ENCODE measurements at regions not wholly inside any gene's neighbourhood (a gene's known extent, or its start where the extent isn't known, plus 50 kb on each side); places are given as distances from the start of the nearest gene placed in this dataset.
A peak's percentile ranks its signal among the peaks of the same experiment; 100 is the strongest.

- no peak overlapping the region for H3K4me3 ChIP-seq (replicated peaks in 1 of 3; ENCODE audit: insufficient read depth in 1 of 3, low read depth in 2 of 3, low read length in 3 of 3)
- no peak overlapping the region for H2AFZ ChIP-seq (ENCODE audit: low read length)
- ChIA-PET CTCF (ENCODE audit: low intra/inter-chr PET ratio, low total read pairs) (no interaction called here), POLR2A (no interaction called here)
- intact Hi-C loops (cut with micrococcal nuclease; ENCODE audit: unreplicated experiment) (no loop called here), in situ Hi-C loops (cut with HindIII; ENCODE audit: extremely low pct_ligation_motif_present, low pct_unique_long_range_greater_than_20kb) (no loop called here)
- peaks cover 19% of the 10 kb centered on the region for H3K4me1 ChIP-seq (ENCODE audit: insufficient read depth, low read length)
- H3K27me3 ChIP-seq (ENCODE audit: control insufficient read depth in 1 of 2, insufficient read depth in 2 of 2, low read length in 2 of 2), result no peaks in the 10 kb centered on the region
- FAIRE-seq, result no peak
- DNase-seq (ENCODE audit: low spot score), result peak; percentile 3
- BruUV-seq (replicated peaks), result no TSS peak
- H3K27ac ChIP-seq (ENCODE audit: extremely low read length, insufficient read depth, low read length), result no peak overlapping the region
- no peak for TF ChIP-seq ZNF354B (CRISPR knock-in tag; IDR thresholded peaks at IDR 0.05)
- no peak for TF ChIP-seq ZNF550 (CRISPR knock-in tag; IDR thresholded peaks at IDR 0.05; ENCODE audit: borderline replicate concordance)
- TF ChIP-seq TRIM22 (IDR thresholded peaks at IDR 0.05), result no peak
- TF ChIP-seq ZNF530 (CRISPR knock-in tag; IDR thresholded peaks at IDR 0.05; ENCODE audit: low read depth), result no peak
- no peak for TF ChIP-seq DRAP1 (CRISPR knock-in tag; IDR thresholded peaks at IDR 0.05)
- no peak for TF ChIP-seq FOXO1 (CRISPR knock-in tag; IDR thresholded peaks at IDR 0.05)
- no peak overlapping the region for H3K4me2 ChIP-seq (ENCODE audit: low read depth, low read length)
- H4K20me1 ChIP-seq (ENCODE audit: insufficient read depth, low read length), result no peaks in the 10 kb centered on the region
- 0 out of 2 replicates have a peak, but pooled peaks cover 4% of the 10 kb centered on the region for H3K9me3 ChIP-seq (ENCODE audit: low read length)
- H3K9ac ChIP-seq (ENCODE audit: insufficient read depth, low read depth, low read length), result no peak overlapping the region
- no peaks in the 10 kb centered on the region for H3K79me2 ChIP-seq (ENCODE audit: insufficient read depth, low read length)
- no peak for ATAC-seq
- 48% methylated on average over 2 of the region's 2 CpGs for WGBS (ENCODE audit: low lambda C conversion rate)
- H3K36me3 ChIP-seq (replicated peaks in 1 of 2; ENCODE audit: control insufficient read depth in 1 of 2, insufficient read depth in 2 of 2, low read length in 2 of 2), result no peaks in the 10 kb centered on the region
These were observed 159.5 kb upstream of the AGR3 start for GRCh38 chr7:17041324-17041723.

- TF ChIP-seq DMTF1 (CRISPR knock-in tag; IDR thresholded peaks at IDR 0.05), result no peak
- Histone ChIP-seq H2AFZ (ENCODE audit: low read length) (no peak overlapping the region), H3K27me3 (ENCODE audit: control insufficient read depth in 1 of 2, insufficient read depth in 2 of 2, low read length in 2 of 2) (no peaks in the 10 kb centered on the region), H3K9ac (ENCODE audit: insufficient read depth, low read depth, low read length) (no peak overlapping the region), H3K36me3 (replicated peaks in 1 of 2; ENCODE audit: control insufficient read depth in 1 of 2, insufficient read depth in 2 of 2, low read length in 2 of 2) (no peaks in the 10 kb centered on the region), H3K9me3 (ENCODE audit: low read length) (0 out of 2 replicates have a peak, but pooled peaks cover 4% of the 10 kb centered on the region), H3K4me3 (replicated peaks in 1 of 3; ENCODE audit: insufficient read depth in 1 of 3, low read depth in 2 of 3, low read length in 3 of 3) (no peak overlapping the region), H3K4me2 (ENCODE audit: low read depth, low read length) (no peak overlapping the region), H3K27ac (ENCODE audit: extremely low read length, insufficient read depth, low read length) (no peak overlapping the region), H3K4me1 (ENCODE audit: insufficient read depth, low read length) (peaks cover 19% of the 10 kb centered on the region), H3K79me2 (ENCODE audit: insufficient read depth, low read length) (no peaks in the 10 kb centered on the region), H4K20me1 (ENCODE audit: insufficient read depth, low read length) (no peaks in the 10 kb centered on the region)
- BruUV-seq (replicated peaks), result no TSS peak
- ChIA-PET CTCF (ENCODE audit: low intra/inter-chr PET ratio, low total read pairs) (no interaction called here), POLR2A (no interaction called here)
- WGBS (ENCODE audit: low lambda C conversion rate), result 92% methylated on average over 2 of the region's 2 CpGs
- no peak for FAIRE-seq
- in situ Hi-C loops (cut with HindIII; ENCODE audit: extremely low pct_ligation_motif_present, low pct_unique_long_range_greater_than_20kb) (no loop called here), intact Hi-C loops (cut with micrococcal nuclease; ENCODE audit: unreplicated experiment) (no loop called here)
- ATAC-seq, result no peak
- no peak for DNase-seq (ENCODE audit: low spot score)
These were observed 160.4 kb upstream of the AGR3 start for GRCh38 chr7:17042211-17042610.

Data from HepG2 (cell line).